ENCODE measurements at regions not wholly inside any gene's neighbourhood (a gene's known extent, or its start where the extent isn't known, plus 50 kb on each side); places are given as distances from the start of the nearest gene placed in this dataset.

GRCh38 chr6:126949786-126950185, 168.7 kb upstream of the RSPO3 start:
- no peak overlapping the region for H3K4me3 ChIP-seq
- H3K36me3 ChIP-seq = no peaks in the 10 kb centered on the region
- H3K27ac ChIP-seq = no peak overlapping the region
- no peak for DNase-seq (ENCODE audit: extremely low spot score in 2 of 2)
- peaks cover 9% of the 10 kb centered on the region for H3K4me1 ChIP-seq
- TF ChIP-seq POLR2A (IDR thresholded peaks at IDR 0.05) (no peak), POLR2AphosphoS5 (IDR thresholded peaks at IDR 0.05; ENCODE audit: insufficient read depth in 1 of 2, low read depth in 1 of 2) (no peak)
- TF ChIP-seq, protein P1, sequence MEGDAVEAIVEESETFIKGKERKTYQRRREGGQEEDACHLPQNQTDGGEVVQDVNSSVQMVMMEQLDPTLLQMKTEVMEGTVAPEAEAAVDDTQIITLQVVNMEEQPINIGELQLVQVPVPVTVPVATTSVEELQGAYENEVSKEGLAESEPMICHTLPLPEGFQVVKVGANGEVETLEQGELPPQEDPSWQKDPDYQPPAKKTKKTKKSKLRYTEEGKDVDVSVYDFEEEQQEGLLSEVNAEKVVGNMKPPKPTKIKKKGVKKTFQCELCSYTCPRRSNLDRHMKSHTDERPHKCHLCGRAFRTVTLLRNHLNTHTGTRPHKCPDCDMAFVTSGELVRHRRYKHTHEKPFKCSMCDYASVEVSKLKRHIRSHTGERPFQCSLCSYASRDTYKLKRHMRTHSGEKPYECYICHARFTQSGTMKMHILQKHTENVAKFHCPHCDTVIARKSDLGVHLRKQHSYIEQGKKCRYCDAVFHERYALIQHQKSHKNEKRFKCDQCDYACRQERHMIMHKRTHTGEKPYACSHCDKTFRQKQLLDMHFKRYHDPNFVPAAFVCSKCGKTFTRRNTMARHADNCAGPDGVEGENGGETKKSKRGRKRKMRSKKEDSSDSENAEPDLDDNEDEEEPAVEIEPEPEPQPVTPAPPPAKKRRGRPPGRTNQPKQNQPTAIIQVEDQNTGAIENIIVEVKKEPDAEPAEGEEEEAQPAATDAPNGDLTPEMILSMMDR (IDR thresholded peaks at IDR 0.05) = no peak
- no peaks in the 10 kb centered on the region for H3K9me3 ChIP-seq
- intact Hi-C loops (cut with DNase I) = no loop called here
- no peaks in the 10 kb centered on the region for H3K27me3 ChIP-seq

GRCh38 chr6:126955621-126956020, 162.8 kb upstream of the RSPO3 start:
- TF ChIP-seq, protein P1 (IDR thresholded peaks at IDR 0.05) = no peak
- no peak for TF ChIP-seq POLR2A (IDR thresholded peaks at IDR 0.05)
- no peak for TF ChIP-seq POLR2AphosphoS5 (IDR thresholded peaks at IDR 0.05; ENCODE audit: insufficient read depth in 1 of 2, low read depth in 1 of 2)
- H3K4me1 ChIP-seq = no peaks in the 10 kb centered on the region
- no peak overlapping the region for H3K27ac ChIP-seq
- H3K27me3 ChIP-seq = no peaks in the 10 kb centered on the region
- H3K4me3 ChIP-seq = no peak overlapping the region
- no peaks in the 10 kb centered on the region for H3K36me3 ChIP-seq
- no peak for DNase-seq (ENCODE audit: extremely low spot score in 2 of 2)
- intact Hi-C loops (cut with DNase I) = no loop called here
- H3K9me3 ChIP-seq = no peaks in the 10 kb centered on the region

GRCh38 chr6:126957721-126958120, 160.8 kb upstream of the RSPO3 start:
- H3K4me1 ChIP-seq = no peaks in the 10 kb centered on the region
- H3K9me3 ChIP-seq = no peaks in the 10 kb centered on the region
- no peaks in the 10 kb centered on the region for H3K36me3 ChIP-seq
- H3K27me3 ChIP-seq = no peaks in the 10 kb centered on the region
- no peak overlapping the region for H3K4me3 ChIP-seq
- no peak for DNase-seq (ENCODE audit: extremely low spot score in 2 of 2)
- H3K27ac ChIP-seq = no peak overlapping the region
- TF ChIP-seq POLR2A (IDR thresholded peaks at IDR 0.05) (no peak), POLR2AphosphoS5 (IDR thresholded peaks at IDR 0.05; ENCODE audit: insufficient read depth in 1 of 2, low read depth in 1 of 2) (no peak)
- TF ChIP-seq, protein P1 (IDR thresholded peaks at IDR 0.05) = no peak
- intact Hi-C loops (cut with DNase I) = no loop called here

- intact Hi-C loops (cut with DNase I) = no loop called here
- no peak for DNase-seq (ENCODE audit: extremely low spot score in 2 of 2)
Measured at GRCh38 chr6:126959765-126960164, 158.7 kb upstream of the RSPO3 start.

GRCh38 chr6:126963077-126963809, 155.2 kb upstream of the RSPO3 start:
- TF ChIP-seq POLR2AphosphoS5 (IDR thresholded peaks at IDR 0.05; ENCODE audit: insufficient read depth in 1 of 2, low read depth in 1 of 2) (no peak), POLR2A (IDR thresholded peaks at IDR 0.05) (no peak)
- TF ChIP-seq, protein P1 (IDR thresholded peaks at IDR 0.05) = no peak
- Histone ChIP-seq H3K36me3 (no peaks in the 10 kb centered on the region), H3K4me3 (no peak overlapping the region), H3K27ac (no peak overlapping the region), H3K27me3 (no peaks in the 10 kb centered on the region), H3K9me3 (no peaks in the 10 kb centered on the region), H3K4me1 (no peaks in the 10 kb centered on the region)
- intact Hi-C loops (cut with DNase I) = no loop called here
- DNase-seq (ENCODE audit: extremely low spot score in 2 of 2) = no peak

More at GRCh38 chr6:126959765-126960164, 158.7 kb upstream of the RSPO3 start:
- Histone ChIP-seq H3K27ac (no peak overlapping the region), H3K4me3 (no peak overlapping the region), H3K9me3 (no peaks in the 10 kb centered on the region), H3K4me1 (no peaks in the 10 kb centered on the region), H3K27me3 (no peaks in the 10 kb centered on the region), H3K36me3 (no peaks in the 10 kb centered on the region)
- TF ChIP-seq, protein P1 (IDR thresholded peaks at IDR 0.05) = no peak
- TF ChIP-seq POLR2A (IDR thresholded peaks at IDR 0.05) = no peak
- no peak for TF ChIP-seq POLR2AphosphoS5 (IDR thresholded peaks at IDR 0.05; ENCODE audit: insufficient read depth in 1 of 2, low read depth in 1 of 2)
